Endothelial cell of hepatic sinusoid (primary cell): ENCODE measurements at regions not wholly inside any gene's neighbourhood (a gene's known extent, or its start where the extent isn't known, plus 50 kb on each side); places are given as distances from the start of the nearest gene placed in this dataset.

ENCODE experiments used
- in situ Hi-C: cut with HindIII; loops from 2 replicates; pipeline ENCODE4 v1.10.0; 2017; ENCODE audit warnings: low sequenced_read_pairs

GRCh38 chr17:5854871-5855554 is 215.2 kb upstream of the WSCD1 start:
- in situ Hi-C loops, result no loop called here

GRCh38 chr17:5861246-5861645 is 208.9 kb upstream of the WSCD1 start:
- in situ Hi-C loops, result no loop called here

DNA sequence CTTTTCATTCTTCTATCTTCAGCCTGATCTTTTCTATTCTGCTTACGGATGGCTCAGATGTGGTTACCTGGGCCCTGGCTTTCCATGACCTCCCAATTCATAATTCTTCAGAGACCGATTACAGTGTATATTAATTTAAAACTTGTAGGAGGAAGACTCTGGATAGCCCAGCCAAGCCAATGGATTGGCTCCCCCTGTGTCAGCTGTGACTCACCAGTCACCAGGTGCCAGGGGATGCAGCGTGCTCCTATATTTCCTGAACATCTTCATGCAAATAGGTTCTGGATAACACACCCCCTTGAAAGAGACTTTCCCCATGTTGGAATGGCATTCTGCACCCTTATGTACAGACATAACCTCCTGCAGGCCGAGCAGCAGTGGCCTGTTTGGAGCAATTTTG is 208.3 kb upstream of the WSCD1 start:
- in situ Hi-C loops, result no loop called here

- in situ Hi-C loops, result no loop called here
These were observed 207.8 kb upstream of the WSCD1 start for GRCh38 chr17:5862395-5862794.

DNA sequence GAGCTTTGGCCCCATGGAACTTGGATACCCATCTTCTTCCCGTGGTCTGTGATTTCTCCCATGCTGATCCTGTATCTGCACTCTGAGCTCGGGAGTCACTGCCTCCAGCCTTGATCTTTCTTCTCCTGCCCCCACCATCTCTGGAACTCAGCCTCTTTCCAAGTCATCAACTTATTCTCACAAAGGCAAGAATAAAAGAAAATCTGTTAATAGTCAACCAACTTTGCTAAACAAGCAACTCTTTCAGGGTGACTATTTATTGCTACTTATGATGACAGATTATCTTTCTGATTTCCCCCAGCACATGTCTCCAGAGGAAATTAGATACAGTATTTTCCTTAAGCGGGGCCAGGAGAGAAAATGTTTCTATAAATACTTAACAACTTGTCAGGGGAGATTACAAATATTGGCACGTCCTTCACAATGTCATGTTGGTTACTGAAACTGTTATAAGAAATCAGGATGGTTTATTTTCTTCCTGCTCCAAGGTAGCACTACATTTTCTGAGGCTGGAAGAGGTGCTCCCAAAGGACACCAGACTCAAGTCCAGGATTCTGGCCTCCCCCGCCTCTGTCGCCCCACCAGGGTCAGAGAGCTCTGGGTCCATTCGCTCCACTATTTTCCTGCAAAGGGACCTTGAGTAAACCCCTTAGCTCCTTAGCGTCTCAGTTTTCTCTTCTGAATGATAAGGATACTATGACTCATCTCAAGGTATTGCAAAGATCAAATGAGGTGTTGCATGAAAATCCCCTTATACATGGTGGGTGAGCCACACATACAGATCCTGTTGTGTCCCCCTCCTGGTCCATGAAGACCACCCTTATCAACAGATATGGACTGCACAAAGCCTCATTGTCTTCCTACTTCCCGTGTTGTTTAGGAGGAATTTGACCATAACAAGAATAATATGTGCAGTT is 205.2 kb upstream of the WSCD1 start:
- in situ Hi-C loops, result no loop called here

DNA sequence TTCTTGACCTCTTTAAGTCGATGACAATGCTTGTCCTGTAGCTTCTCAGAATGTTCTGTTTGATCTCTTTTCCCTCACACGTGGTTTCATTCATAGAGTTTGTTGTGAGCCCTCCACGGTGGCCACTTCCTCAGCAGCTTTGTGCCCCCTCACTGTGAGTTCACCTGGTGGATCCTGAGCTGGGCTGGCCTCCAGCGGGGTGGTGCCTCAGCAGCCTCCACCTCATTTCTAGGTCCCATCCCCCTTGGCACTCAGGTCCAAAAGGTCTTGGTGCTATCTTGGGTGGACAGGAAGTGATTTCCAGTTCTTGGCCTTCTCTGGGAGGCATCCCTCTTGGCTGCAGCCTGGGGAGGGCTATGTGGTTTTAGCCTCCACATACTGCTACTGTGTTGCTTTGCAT is 203.2 kb upstream of the WSCD1 start:
- in situ Hi-C loops, result no loop called here

DNA sequence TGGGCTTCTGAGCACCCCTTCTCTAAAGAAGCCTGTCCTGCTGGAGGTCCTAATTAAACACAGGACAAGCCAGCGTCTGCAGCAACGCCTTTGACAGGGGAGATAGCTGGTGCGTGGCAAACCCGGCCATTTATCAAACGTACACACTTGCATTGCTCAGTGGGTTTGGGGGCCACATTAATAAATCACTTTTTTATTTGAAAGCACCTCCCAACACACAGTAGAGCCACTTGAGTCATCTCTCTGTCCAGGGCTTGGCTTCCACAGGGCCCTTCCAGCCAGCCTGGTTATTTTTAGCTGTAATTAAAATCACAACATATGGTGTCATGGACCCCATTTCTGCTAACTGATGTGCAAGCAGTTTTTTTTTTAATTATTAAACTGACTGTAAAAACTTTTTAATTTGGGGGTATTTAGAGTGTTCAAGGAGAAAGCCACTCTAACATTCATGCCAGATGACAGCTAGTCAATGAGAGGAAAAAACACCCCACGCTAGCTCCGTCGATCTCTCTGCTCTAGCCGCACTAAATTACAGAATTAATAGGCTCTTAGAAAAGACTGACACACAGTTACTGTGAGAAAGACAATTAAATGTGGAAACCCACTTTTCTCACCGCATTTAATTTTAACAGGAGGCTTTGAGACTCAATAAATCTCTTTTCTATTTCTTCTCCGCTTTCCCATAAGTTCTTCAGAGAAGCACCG is 201.0 kb upstream of the WSCD1 start:
- in situ Hi-C loops, result no loop called here

- in situ Hi-C loops, result no loop called here
These were observed 199.8 kb upstream of the WSCD1 start for GRCh38 chr17:5870231-5870953.

DNA sequence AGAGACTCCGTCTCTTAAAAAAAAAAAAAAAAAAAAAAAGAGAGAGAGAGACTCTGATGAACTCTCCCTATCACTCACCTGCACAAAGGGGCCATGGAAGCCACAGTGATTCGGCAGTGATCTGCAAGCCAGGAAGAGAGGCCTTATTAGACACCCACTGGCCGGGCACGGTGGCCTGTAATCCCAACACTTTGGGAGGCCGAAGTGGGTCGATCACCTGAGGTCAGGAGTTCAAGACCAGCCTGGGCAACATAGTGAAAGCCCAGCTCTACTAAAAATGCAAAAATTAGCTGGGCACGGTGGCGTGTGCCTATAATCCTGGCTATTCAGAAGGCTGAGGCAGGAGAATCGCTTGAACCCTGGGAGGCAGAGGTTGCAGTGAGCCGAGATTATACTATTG is 198.5 kb upstream of the WSCD1 start:
- in situ Hi-C loops, result no loop called here

GRCh38 chr17:5872831-5873230 is 197.3 kb upstream of the WSCD1 start:
- in situ Hi-C loops, result no loop called here

GRCh38 chr17:5873781-5874180 is 196.4 kb upstream of the WSCD1 start:
- in situ Hi-C loops, result no loop called here

DNA sequence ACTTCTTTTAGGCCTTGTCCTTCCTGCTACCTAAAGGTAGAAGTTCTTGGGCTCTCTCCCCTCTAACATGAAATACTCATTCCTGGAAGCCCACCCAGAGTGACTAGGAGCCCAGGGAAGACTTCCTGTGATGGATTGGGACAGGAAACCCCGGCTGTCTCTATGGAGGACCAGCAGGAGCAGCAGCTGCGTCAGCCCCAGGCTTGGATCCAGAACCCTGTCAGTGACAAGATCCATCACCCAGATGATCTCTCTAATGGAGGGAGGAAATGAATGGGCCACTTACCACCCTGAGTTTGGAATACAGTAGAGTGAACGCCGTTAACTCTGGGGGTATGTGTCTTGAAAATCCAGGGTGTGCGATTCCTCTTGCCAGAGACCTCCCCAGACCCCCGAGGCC is 195.7 kb upstream of the WSCD1 start:
- in situ Hi-C loops, result no loop called here

DNA sequence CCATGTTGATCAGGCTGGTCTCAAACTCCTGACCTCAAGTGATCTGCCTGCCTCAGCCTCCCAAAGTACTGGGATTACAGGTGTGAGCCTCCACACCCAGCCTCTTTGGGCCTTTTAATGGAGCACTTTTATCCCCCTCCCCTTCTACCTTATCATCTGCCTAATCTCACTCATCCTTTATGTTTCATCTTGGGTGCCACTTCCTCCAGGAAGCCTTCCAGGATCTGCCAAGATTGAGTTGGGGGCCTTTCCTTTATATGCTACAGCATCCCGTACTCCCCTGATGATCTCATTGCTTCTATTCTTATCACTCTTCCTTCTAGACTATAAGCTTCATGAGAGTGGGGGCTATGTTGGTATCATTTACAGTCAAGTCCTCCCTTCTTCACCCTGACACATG is 192.8 kb upstream of the WSCD1 start:
- in situ Hi-C loops, result no loop called here

GRCh38 chr17:5877948-5878347 is 192.2 kb upstream of the WSCD1 start:
- in situ Hi-C loops, result no loop called here

- in situ Hi-C loops, result no loop called here
These were observed 188.3 kb upstream of the WSCD1 start for GRCh38 chr17:5881849-5882248.

GRCh38 chr17:5883775-5884665 is 186.2 kb upstream of the WSCD1 start:
- in situ Hi-C loops, result no loop called here

DNA sequence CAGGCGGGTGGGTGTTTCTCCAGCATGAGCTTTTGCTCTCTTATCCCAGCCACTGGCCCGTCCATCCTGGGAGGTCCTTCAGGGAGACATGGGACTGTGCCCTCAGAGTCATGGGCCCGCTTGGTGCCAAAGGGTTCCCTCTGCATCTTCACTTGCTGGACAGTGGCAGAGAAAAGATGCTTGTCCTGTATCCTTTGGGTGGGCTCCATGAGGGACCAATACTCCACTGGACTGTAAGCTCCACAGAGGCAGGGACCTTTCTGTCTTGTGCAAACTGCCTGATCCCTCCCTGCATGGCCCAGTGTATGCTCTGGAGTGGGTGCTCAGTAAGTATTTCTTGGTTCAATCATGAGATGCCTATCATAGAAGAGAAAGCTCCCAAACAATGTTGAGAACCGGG is 184.8 kb upstream of the WSCD1 start:
- in situ Hi-C loops, result no loop called here

- in situ Hi-C loops, result no loop called here
These were observed 181.4 kb upstream of the WSCD1 start for GRCh38 chr17:5888811-5889210.

- in situ Hi-C loops, result no loop called here
These were observed 177.1 kb upstream of the WSCD1 start for GRCh38 chr17:5892921-5893675.
